H9 (cell line): ENCODE measurements at regions not wholly inside any gene's neighbourhood (a gene's known extent, or its start where the extent isn't known, plus 50 kb on each side); places are given as distances from the start of the nearest gene placed in this dataset.

Experiments
- DNase-seq: peaks from one replicate; pipeline ENCODE4 v3.0.0-alpha.2; 2017
- H2AFZ ChIP-seq: one replicate; pipeline ENCODE4 v1.6.1; 2013; ENCODE audit warnings: mild to moderate bottlenecking, low read length, control low read depth, moderate library complexity
- H2AK5ac ChIP-seq: 2 replicates; pipeline ENCODE4 v1.6.1; 2013; ENCODE audit warnings: low read length, control low read depth, mixed read lengths; ENCODE audit not compliant: insufficient read length
- H2BK120ac ChIP-seq: one replicate; pipeline ENCODE4 v1.6.1; 2013; ENCODE audit warnings: low read depth, mild to moderate bottlenecking, low read length, control low read depth, inconsistent platforms; ENCODE audit not compliant: poor library complexity, severe bottlenecking
- H2BK12ac ChIP-seq: 2 replicates; pipeline ENCODE4 v1.6.1; 2013; ENCODE audit warnings: low read length, control low read depth, mixed read lengths, low read depth; ENCODE audit not compliant: insufficient read length
- H2BK15ac ChIP-seq: 2 replicates; pipeline ENCODE4 v1.6.1; 2013; ENCODE audit warnings: low read depth, low read length, control low read depth
- H2BK20ac ChIP-seq: one replicate; pipeline ENCODE4 v1.6.1; 2013; ENCODE audit warnings: low read depth, mild to moderate bottlenecking, low read length, control low read depth, inconsistent platforms; ENCODE audit not compliant: poor library complexity, severe bottlenecking
- H2BK5ac ChIP-seq: 2 replicates; pipeline ENCODE4 v1.6.1; 2013; ENCODE audit warnings: low read length, control low read depth, mixed read lengths; ENCODE audit not compliant: insufficient read length
- H3K14ac ChIP-seq: 2 replicates; pipeline ENCODE4 v1.6.1; 2013; ENCODE audit warnings: low read length, control low read depth; ENCODE audit not compliant: insufficient read depth
- H3K18ac ChIP-seq: 2 replicates; pipeline ENCODE4 v1.6.1; 2013; ENCODE audit warnings: low read depth, mild to moderate bottlenecking, mixed read lengths, low read length, control low read depth; ENCODE audit not compliant: insufficient read length
- H3K23ac ChIP-seq: 2 replicates; pipeline ENCODE4 v1.6.1; 2013; ENCODE audit warnings: low read length, control low read depth, mixed read lengths, low read depth; ENCODE audit not compliant: insufficient read length
- H3K23me2 ChIP-seq: 2 replicates; pipeline ENCODE4 v1.6.1; 2013; ENCODE audit warnings: low read depth, mild to moderate bottlenecking, mixed read lengths, low read length, control low read depth; ENCODE audit not compliant: insufficient read length, poor library complexity, severe bottlenecking
- H3K27ac ChIP-seq: 2 replicates; pipeline ENCODE4 v1.5.1; 2013; ENCODE audit warnings: low read length, control low read depth, mixed read lengths, low read depth; ENCODE audit not compliant: insufficient read length
- H3K27me3 ChIP-seq: 2 replicates; pipeline ENCODE4 v1.6.1; 2013; ENCODE audit warnings: low read length, control low read depth, inconsistent platforms; ENCODE audit not compliant: insufficient read depth
- H3K4ac ChIP-seq: 2 replicates; pipeline ENCODE4 v1.6.1; 2013; ENCODE audit warnings: low read depth, mild to moderate bottlenecking, control low read depth, inconsistent platforms, low read length, moderate library complexity
- H3K4me1 ChIP-seq: 2 replicates; pipeline ENCODE4 v1.6.1; 2013; ENCODE audit warnings: low read length, control low read depth, inconsistent platforms; ENCODE audit not compliant: insufficient read depth
- H3K4me2 ChIP-seq: 2 replicates; pipeline ENCODE4 v1.6.1; 2013; ENCODE audit warnings: low read length, control low read depth, mixed read lengths; ENCODE audit not compliant: insufficient read length, insufficient read depth
- H3K56ac ChIP-seq: 2 replicates; pipeline ENCODE4 v1.6.1; 2013; ENCODE audit warnings: low read depth, mild to moderate bottlenecking, mixed read lengths, low read length, control low read depth; ENCODE audit not compliant: insufficient read length
- H3K79me1 ChIP-seq: 2 replicates; pipeline ENCODE4 v1.6.1; 2013; ENCODE audit warnings: low read depth, mild to moderate bottlenecking, moderate library complexity, low read length, control low read depth, inconsistent platforms; ENCODE audit not compliant: insufficient read depth, poor library complexity, severe bottlenecking
- H3K79me2 ChIP-seq: 2 replicates; pipeline ENCODE4 v1.6.1; 2013; ENCODE audit warnings: low read length, control low read depth, inconsistent platforms; ENCODE audit not compliant: insufficient read depth
- H3K9ac ChIP-seq: 2 replicates; pipeline ENCODE4 v1.6.1; 2013; ENCODE audit warnings: low read length, control low read depth, mixed read lengths; ENCODE audit not compliant: insufficient read length; ENCODE audit errors: extremely low read depth
- H3K9me3 ChIP-seq: one replicate; pipeline ENCODE4 v1.6.1; 2013; ENCODE audit warnings: low read depth, low read length, inconsistent platforms; ENCODE audit not compliant: control insufficient read depth
- H3T11ph ChIP-seq: one replicate; pipeline ENCODE4 v1.6.1; 2013; ENCODE audit warnings: mild to moderate bottlenecking, low read length, control low read depth, inconsistent platforms
- H4K20me1 ChIP-seq: one replicate; pipeline ENCODE4 v1.6.1; 2013; ENCODE audit not compliant: control insufficient read depth, insufficient read length, insufficient read depth
- H4K5ac ChIP-seq: 2 replicates; pipeline ENCODE4 v1.6.1; 2013; ENCODE audit warnings: low read depth, mild to moderate bottlenecking, mixed read lengths, low read length, control low read depth; ENCODE audit not compliant: insufficient read length
- H4K8ac ChIP-seq: replicated peaks from 2 replicates; pipeline ENCODE4 v1.6.1; 2013; ENCODE audit warnings: low read length, control low read depth, mixed read lengths, low read depth; ENCODE audit not compliant: insufficient read length
- H4K91ac ChIP-seq: 2 replicates; pipeline ENCODE4 v1.6.1; 2013; ENCODE audit warnings: low read depth, mild to moderate bottlenecking, moderate library complexity, mixed read lengths, low read length, control low read depth; ENCODE audit not compliant: insufficient read length
- H3K27ac Mint-ChIP-seq, 3 experiments: 2 replicates in 2 of 3; 3 replicates in 1 of 3; pipeline ENCODE4 v1.8.0; 2020 to 2021; ENCODE audit warnings: mixed read lengths in 3 of 3, mild to moderate bottlenecking in 1 of 3, moderate library complexity in 1 of 3
- H3K27me3 Mint-ChIP-seq: 2 replicates; pipeline ENCODE4 v1.8.0; 2021; ENCODE audit warnings: low read depth, mild to moderate bottlenecking, moderate library complexity, mixed read lengths
- H3K36me3 Mint-ChIP-seq, 3 experiments: 2 replicates in 2 of 3; 3 replicates in 1 of 3; pipeline ENCODE4 v1.8.0; 2020 to 2021; ENCODE audit warnings: low read depth in 3 of 3, mixed read lengths in 3 of 3; ENCODE audit not compliant: insufficient read depth in 1 of 3
- H3K4me1 Mint-ChIP-seq, 2 experiments: 2 replicates each; pipeline ENCODE4 v1.8.0; 2020; ENCODE audit warnings: mixed read lengths in 2 of 2
- H3K4me3 Mint-ChIP-seq, 2 experiments: 2 replicates in 1 of 2; 3 replicates in 1 of 2; pipeline ENCODE4 v1.8.0; 2020 to 2021; ENCODE audit warnings: mild to moderate bottlenecking in 2 of 2, mixed read lengths in 2 of 2, moderate library complexity in 1 of 2
- H3K9me3 Mint-ChIP-seq, 2 experiments: 2 replicates in 1 of 2; 3 replicates in 1 of 2; pipeline ENCODE4 v1.8.0; 2020; ENCODE audit warnings: mild to moderate bottlenecking in 2 of 2, mixed read lengths in 2 of 2, moderate library complexity in 1 of 2
- CTCF ChIP-seq: fragments of 200-600 bp; sonication (generic); conservative IDR thresholded peaks from 3 replicates; pipeline ENCODE4 v1.8.0; 2021; ENCODE audit warnings: antibody characterized with exemption, mild to moderate bottlenecking
- WGBS: extraction: QIAGEN DNeasy Blood & Tissue Kit; methylation state at CpG from one replicate; pipeline ENCODE4 v1.1.7; 2013; ENCODE audit warnings: missing lambda C conversion rate, low lambda C conversion rate, mixed read lengths; ENCODE audit not compliant: insufficient read length; ENCODE audit errors: extremely low coverage; 5-methylcytosine and 5-hydroxymethylcytosine counted together

- Histone ChIP-seq H2BK120ac (no peak overlapping the region), H2BK12ac (no peak overlapping the region), H2AK5ac (no peak overlapping the region), H2AFZ (no peak overlapping the region), H3K79me2 (no peaks in the 10 kb centered on the region), H3K23ac (no peak overlapping the region), H2BK15ac (no peak overlapping the region), H3K56ac (no peak overlapping the region), H2BK20ac (no peak overlapping the region), H2BK5ac (no peak overlapping the region), H4K5ac (no peak overlapping the region), H4K20me1 (no peaks in the 10 kb centered on the region), H3K27ac (no peak overlapping the region), H3K18ac (no peak overlapping the region), H4K8ac (no peak overlapping the region), H3T11ph (no peak overlapping the region), H3K14ac (no peak overlapping the region), H3K79me1 (no peaks in the 10 kb centered on the region), H4K91ac (no peak overlapping the region), H3K4me2 (no peak overlapping the region), H3K4me1 (no peaks in the 10 kb centered on the region), H3K9me3 (no peaks in the 10 kb centered on the region), H3K4ac (no peak overlapping the region), H3K27me3 (no peaks in the 10 kb centered on the region; the same call in 1 of the 2 replicates), H3K23me2 (no peaks in the 10 kb centered on the region), H3K9ac (no peak overlapping the region)
- H3K4me3 Mint-ChIP-seq = no peak overlapping the region
- H3K27me3 Mint-ChIP-seq = no peaks in the 10 kb centered on the region; the same call in 1 of the 2 replicates
- no peak overlapping the region for H3K27ac Mint-ChIP-seq
- H3K9me3 Mint-ChIP-seq = 0 out of 5 replicates have a peak, but pooled peaks cover 2 to 3% of the 10 kb centered on the region in 2 experiments
- 0 out of 7 replicates have a peak, but pooled peaks cover 0 to under 1% (median 0%) of the 10 kb centered on the region in 3 experiments for H3K36me3 Mint-ChIP-seq
- TF ChIP-seq CTCF = no peak
- no CpG with 5 or more reads among the region's 2 CpGs for WGBS
- DNase-seq = no peak
- H3K4me1 Mint-ChIP-seq = no peaks in the 10 kb centered on the region
These were observed 846.7 kb upstream of the EPHA5 start for GRCh38 chr4:66516940-66517339.
